Jurkat, Clone E6-1 (cell line): ENCODE measurements at regions not wholly inside any gene's neighbourhood (a gene's known extent, or its start where the extent isn't known, plus 50 kb on each side); places are given as distances from the start of the nearest gene placed in this dataset.

Source experiments
- DNase-seq: peaks from one replicate; pipeline ENCODE4 v3.0.0-alpha.2; 2011; ENCODE audit warnings: low read depth, low spot score
- H3K4me3 ChIP-seq: 2 replicates; pipeline ENCODE4 v1.5.1; 2011; ENCODE audit warnings: mild to moderate bottlenecking, low read length, control low read depth, moderate library complexity

- no peak for DNase-seq
- no peak overlapping the region for H3K4me3 ChIP-seq
Measured at GRCh38 chr14:53824061-53824460, 132.6 kb downstream of the BMP4 start.

- no peak overlapping the region for H3K4me3 ChIP-seq
- DNase-seq = no peak
Measured at GRCh38 chr14:53814392-53814791, 142.2 kb downstream of the BMP4 start.

GRCh38 chr14:53810221-53810620 is 146.4 kb downstream of the BMP4 start:
- no peak overlapping the region for H3K4me3 ChIP-seq
- no peak for DNase-seq

DNA sequence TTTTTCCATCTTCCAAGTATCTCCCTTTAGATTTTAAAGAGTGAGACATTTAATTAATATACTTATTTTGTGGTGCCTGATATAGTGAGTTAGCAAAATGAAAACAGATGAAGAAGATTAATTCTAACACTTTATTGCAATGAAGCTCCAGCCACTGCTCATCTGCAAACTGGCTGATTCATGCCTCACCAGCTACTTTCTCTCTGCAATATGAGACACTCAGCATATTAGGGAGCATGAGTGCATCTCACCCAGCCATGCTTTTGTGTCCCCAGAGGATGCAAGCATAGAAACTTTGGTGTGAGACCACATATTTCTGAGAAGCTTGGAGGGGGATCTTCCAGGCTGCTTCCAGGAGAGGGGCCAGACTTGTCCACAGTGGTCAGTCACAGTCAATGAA is 148.6 kb downstream of the BMP4 start:
- no peak overlapping the region for H3K4me3 ChIP-seq
- no peak for DNase-seq

DNA sequence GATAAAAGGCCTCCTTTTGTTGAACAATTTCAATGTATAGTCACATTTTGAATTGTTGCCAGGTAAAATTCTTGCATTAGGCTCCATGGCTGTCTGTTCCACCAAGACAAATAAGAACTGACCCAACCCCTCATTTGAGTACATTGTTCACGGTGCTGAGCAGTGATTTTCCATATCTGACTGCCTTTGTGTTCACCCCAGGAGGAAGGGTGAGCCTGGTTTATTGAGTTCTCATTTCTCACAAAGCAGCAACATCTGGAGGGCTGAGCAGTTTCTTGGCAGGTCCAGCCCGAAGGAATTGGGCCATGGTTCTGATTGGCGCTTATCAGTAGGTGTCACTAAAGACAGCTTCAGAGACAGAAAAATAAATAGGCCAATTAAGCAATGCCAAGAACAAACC is 149.1 kb downstream of the BMP4 start:
- no peak overlapping the region for H3K4me3 ChIP-seq
- no peak for DNase-seq

GRCh38 chr14:53807108-53807507 is 149.5 kb downstream of the BMP4 start:
- no peak overlapping the region for H3K4me3 ChIP-seq
- no peak for DNase-seq

DNA sequence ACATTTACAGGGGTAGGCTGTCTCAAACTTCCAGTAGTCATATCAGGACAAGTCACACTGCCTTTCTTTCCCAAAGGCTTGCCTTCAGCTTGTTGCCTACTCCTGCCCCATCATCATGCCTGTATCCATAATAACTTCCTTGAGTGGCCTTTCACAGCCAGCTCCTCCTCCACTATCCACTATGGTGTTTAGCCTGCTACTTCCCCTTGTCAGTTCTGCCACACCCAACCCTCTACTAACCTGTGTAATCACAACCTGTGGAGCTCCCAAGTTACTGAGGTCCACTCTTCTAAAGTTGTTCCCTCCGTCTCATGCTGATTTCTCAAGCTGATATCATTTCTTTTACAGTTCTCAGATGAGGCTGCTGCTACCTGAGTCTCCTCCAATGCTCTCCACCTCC is 159.9 kb downstream of the BMP4 start:
- no peak overlapping the region for H3K4me3 ChIP-seq
- DNase-seq = no peak

DNA sequence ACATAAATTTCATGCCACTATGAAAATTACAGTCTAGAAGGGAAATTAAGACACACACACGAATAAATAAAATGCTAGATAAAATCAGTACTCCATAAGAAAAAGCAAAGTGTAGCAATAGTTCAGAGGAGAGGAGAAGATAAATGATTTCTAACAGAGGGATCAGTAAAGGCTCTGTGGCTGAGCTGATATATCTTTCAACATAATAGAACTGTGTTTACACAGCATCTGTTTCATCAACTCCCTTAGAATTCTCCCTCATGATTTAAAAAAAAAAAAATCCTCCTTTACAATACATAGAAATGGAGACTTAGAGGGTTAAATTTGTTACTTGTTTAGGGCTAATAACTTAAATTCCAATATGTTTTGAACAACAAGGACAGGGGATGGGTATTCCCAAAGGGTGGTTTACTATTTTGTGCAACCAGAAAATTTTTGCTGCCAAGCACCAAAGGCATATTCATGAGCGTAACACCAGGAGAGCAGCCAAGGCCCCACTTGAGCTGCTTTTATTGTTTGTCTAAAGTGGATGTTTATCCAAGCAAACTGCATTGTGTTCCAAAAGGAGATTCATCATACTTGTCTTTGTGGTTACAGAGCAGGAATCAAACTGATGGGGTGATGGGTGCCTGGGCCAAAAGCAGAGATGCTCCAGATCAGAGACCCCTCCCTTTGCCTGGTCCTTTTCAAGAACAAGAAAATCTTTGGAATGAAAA is 162.7 kb downstream of the BMP4 start:
- no peak overlapping the region for H3K4me3 ChIP-seq
- DNase-seq = no peak

DNA sequence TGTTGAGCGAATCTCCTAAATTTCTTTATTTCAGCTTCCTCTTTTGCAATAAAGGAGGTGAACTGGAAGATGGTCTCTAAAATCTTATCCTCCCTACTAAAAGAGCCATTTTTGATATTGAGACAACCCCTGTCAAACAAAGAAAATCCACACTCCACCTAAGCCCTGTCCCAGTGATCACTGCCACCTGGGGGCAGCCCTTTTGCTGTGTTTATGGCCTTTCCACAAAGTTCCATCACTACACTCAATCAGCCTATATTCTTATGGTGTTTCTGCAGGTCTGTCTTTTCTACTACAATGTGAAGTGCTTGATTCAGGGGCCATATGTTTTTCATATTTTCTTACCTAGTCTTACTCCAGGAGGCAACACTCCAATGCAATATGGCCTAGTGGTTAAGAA is 163.7 kb downstream of the BMP4 start:
- no peak overlapping the region for H3K4me3 ChIP-seq
- DNase-seq = no peak

GRCh38 chr14:53790731-53791500 is 165.7 kb downstream of the BMP4 start:
- DNase-seq = no peak
- H3K4me3 ChIP-seq = no peak overlapping the region

DNA sequence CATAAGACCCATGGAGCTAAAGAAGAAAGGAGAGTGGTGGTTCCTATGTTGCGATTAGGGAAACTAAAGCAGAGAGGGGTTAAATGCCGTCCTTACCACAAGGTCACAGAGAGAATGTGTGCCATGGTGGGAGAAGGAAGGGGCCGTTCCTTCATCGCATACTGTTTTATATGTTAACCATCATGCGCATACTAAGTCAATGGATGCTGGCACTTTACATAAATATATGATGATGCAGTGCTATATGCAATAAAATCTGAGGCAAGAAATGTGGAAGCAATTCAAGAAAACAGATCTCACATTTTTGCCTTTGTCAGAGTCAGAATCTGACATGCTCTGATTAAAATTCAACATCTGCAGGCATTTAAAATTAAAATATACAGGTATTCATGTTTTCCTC is 168.1 kb downstream of the BMP4 start:
- no peak for DNase-seq
- H3K4me3 ChIP-seq = no peak overlapping the region

DNA sequence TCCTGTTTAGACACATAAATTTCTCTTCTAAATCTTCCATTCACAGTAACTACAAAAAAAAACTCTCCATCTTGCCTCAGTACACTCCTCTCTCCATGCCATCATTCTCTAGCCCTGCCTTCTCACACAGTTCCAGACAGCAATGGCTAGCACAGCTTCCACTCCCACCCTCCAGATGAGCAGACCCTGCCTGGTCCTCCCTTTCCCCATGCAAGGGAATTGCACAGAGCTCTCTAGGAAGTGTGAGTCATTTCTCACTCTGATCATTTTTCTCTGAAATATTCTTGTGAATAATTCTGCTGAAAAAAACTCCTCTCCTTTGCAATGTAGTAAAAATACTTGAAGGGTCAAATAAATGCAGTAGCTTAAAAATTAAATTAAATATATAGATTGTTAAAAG is 170.6 kb downstream of the BMP4 start:
- no peak overlapping the region for H3K4me3 ChIP-seq

DNA sequence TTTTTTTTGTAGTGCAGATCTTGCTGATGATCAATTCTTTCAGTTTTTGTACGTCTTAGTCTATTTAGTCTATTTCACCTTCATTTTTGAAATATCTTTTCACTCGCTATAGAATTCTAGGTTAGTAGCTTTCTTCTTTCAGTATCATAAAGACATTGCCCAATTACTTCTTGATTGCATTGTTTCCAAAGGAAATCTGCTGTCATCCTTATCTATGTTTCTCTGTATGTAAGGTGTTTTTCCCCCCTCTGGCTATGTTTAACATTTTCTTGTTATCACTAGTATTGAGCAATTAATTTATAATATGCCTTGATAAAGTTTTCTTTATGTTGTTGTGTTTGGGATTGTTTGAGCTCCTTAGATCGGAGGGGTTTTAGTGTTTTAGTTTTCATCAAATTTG is 171.9 kb downstream of the BMP4 start:
- no peak for DNase-seq
- H3K4me3 ChIP-seq = no peak overlapping the region

More for the DNA sequence above, 170.6 kb downstream of the BMP4 start:
- DNase-seq = no peak

DNA sequence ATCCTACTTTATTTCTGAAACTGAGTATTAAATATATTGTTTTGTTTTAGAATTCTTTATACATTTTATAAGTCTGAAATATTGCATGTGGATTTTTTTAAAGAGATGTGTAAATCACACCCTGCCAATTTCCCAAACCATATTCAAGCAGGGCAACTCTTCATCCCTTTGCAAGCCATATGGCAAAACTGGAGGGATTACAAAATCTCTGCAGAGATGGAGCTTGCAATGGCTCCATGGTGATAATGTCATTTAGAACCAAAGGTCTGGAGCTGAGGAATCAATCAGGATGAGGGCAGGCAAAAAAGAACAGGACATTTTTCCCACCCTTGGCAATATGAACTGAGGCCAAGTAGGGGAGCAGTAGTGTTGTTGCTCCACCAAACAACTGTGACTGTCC is 173.4 kb downstream of the BMP4 start:
- no peak for DNase-seq
- no peak overlapping the region for H3K4me3 ChIP-seq

- no peak overlapping the region for H3K4me3 ChIP-seq
Measured at GRCh38 chr14:53780051-53780555, 176.5 kb downstream of the BMP4 start.

GRCh38 chr14:53779301-53779700 is 177.3 kb downstream of the BMP4 start:
- no peak for DNase-seq
- no peak overlapping the region for H3K4me3 ChIP-seq

More at GRCh38 chr14:53780051-53780555, 176.5 kb downstream of the BMP4 start:
- no peak for DNase-seq

GRCh38 chr14:53778263-53778662 is 178.4 kb downstream of the BMP4 start:
- H3K4me3 ChIP-seq = no peak overlapping the region
- DNase-seq = no peak

DNA sequence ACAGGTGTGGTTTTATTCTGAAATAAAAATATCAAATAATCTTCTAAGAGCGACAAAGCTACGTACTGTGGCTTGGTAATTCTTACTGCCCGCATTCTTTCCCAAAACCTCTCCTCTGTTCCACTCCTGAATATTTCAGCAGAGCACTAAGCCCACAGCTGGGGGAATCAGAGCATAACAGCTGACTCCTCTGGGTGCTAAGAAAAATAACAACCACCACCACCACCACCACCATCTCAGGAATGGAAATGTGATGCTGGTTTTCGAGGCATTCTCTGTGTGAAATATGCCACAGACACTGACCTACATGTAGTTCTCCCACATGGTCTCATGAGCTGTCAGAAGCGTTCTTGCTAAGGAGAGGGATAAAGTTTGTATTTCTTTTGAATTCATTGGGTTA is 183.7 kb downstream of the BMP4 start:
- DNase-seq = no peak
- H3K4me3 ChIP-seq = no peak overlapping the region

- no peak overlapping the region for H3K4me3 ChIP-seq
- no peak for DNase-seq
Measured at GRCh38 chr14:53767566-53767965, 189.1 kb downstream of the BMP4 start.

- DNase-seq = no peak
- H3K4me3 ChIP-seq = no peak overlapping the region
Measured at GRCh38 chr14:53766601-53767000, 190.0 kb downstream of the BMP4 start.

DNA sequence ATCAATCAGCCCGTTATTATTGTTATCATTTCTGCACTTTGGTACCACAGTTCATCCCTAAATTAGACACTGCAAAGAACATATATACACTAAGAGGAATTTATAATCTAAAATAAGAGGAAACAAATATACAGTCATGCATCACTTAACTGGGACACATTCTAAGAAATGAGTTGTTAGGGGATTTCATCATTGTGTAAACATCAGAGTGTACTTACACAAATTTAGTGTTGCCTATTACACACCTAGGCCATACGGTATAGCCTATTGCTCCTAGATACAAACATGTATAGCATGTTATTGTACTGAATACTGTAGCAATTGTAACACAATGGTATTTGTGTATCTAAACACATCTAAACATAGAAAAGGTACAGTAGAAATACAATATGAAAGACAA is 190.5 kb downstream of the BMP4 start:
- DNase-seq = no peak
- H3K4me3 ChIP-seq = no peak overlapping the region
